Pancreas (tissue), 10 donors: ENCODE measurements at regions not wholly inside any gene's neighbourhood (a gene's known extent, or its start where the extent isn't known, plus 50 kb on each side); places are given as distances from the start of the nearest gene placed in this dataset.

Experiments
- ATAC-seq, 4 donors: fragments of 200-7000 bp; cut with Tn5 transposase; one replicate each; pipeline versions ENCODE4 v1.8.0 to v1.9.1; 2020; ENCODE audit warnings: mild to moderate bottlenecking in 4 of 4, moderate library complexity in 4 of 4
- DNase-seq, 6 donors: peaks; one replicate each; pipeline ENCODE4 v3.0.0-alpha.2; 2020
- FAIRE-seq: peaks from 2 replicates; lab custom pipeline; 2012; peaks lifted over from hg19 to GRCh38; lab: Jason Lieb, UNC
- H3K27ac ChIP-seq, 4 donors: fragments of 200-600 bp; sonication (generic); 1 replicate in 3 of 4; 2 replicates in 1 of 4; pipeline versions ENCODE4 v1.5.0 to v1.8.0; 2020
- H3K27me3 ChIP-seq, 4 donors: fragments of 200-600 bp; one replicate each; pipeline ENCODE4 v1.8.0; 2021
- H3K36me3 ChIP-seq, 3 donors: fragments of 200-600 bp; sonication (generic) in 1 of 3; one replicate each; pipeline versions ENCODE4 v1.5.0 to v1.8.0; 2020 to 2021
- H3K4me1 ChIP-seq, 3 donors: fragments of 200-600 bp; one replicate each; pipeline ENCODE4 v1.8.0; 2021
- H3K4me3 ChIP-seq, 4 donors: fragments of 200-600 bp; sonication (generic) in 2 of 4; one replicate each; pipeline versions ENCODE4 v1.5.0 to v1.8.0; 2020 to 2021
- H3K9me3 ChIP-seq, 4 donors: fragments of 200-600 bp; one replicate each; pipeline ENCODE4 v1.8.0; 2021
- CTCF ChIP-seq, 4 donors: fragments of 200-600 bp; sonication (generic) in 3 of 4; IDR thresholded peaks; one replicate each; pipeline versions ENCODE4 v1.5.0 to v1.8.0; 2021; ENCODE audit warnings: antibody characterized with exemption in 4 of 4
- WGBS, 2 donors: extraction: QIAGEN DNeasy Blood & Tissue Kit; methylation state at CpG; one replicate each; pipeline ENCODE4 v1.1.7; 2013; 5-methylcytosine and 5-hydroxymethylcytosine counted together
- intact Hi-C, 3 donors: fragments of 100-400 bp; cut with DNase I; formaldehyde crosslinking; loops; one replicate each; pipeline versions ENCODE4 v1.11.1 to v1.14.2; 2022
- donor health status: healthy with polysubstance abuse.
- donor health status: DM: no; HTN: no; CAD: no; lungs with moderate emphysema.
- donor health status: DM: no; HTN: no; CAD: no.
- donor health status: control.
- donor health status: control.
- donor health status: Bipolar disorder and iron deficiency.
- donor health status: DM: yes; HTN: yes; CAD: no.
- donor health status: DM: no; HTN: no; CAD: no.
- donor health status: DM: no; HTN: no; CAD: no.
- donor health status: DM: yes; HTN: yes; CAD: no.

- FAIRE-seq (no peak), DNase-seq (no peak), ATAC-seq (no peak)
- H3K27me3 ChIP-seq, result no peaks in the 10 kb centered on the region
- no peak for TF ChIP-seq CTCF (IDR thresholded peaks at IDR 0.05)
- H3K27ac ChIP-seq, result no peak overlapping the region
- no peaks in the 10 kb centered on the region for H3K4me1 ChIP-seq
- intact Hi-C loops, result no loop called here
- H3K9me3 ChIP-seq, result no peaks in the 10 kb centered on the region
- H3K4me3 ChIP-seq, result no peak overlapping the region
- WGBS, 2 donors, result 73 to 83% methylated on average over 1 of the region's 1 CpG
- H3K36me3 ChIP-seq, result no peaks in the 10 kb centered on the region
Measured at GRCh38 chr6:51464956-51465355, 622.5 kb downstream of the PKHD1 start.

GRCh38 chr6:51466427-51466826 is 621.0 kb downstream of the PKHD1 start:
- Histone ChIP-seq H3K27ac (no peak overlapping the region), H3K27me3 (no peaks in the 10 kb centered on the region), H3K36me3 (no peaks in the 10 kb centered on the region), H3K4me1 (no peaks in the 10 kb centered on the region), H3K9me3 (no peaks in the 10 kb centered on the region), H3K4me3 (no peak overlapping the region)
- DNase-seq, result no peak
- intact Hi-C loops, result no loop called here
- TF ChIP-seq CTCF (IDR thresholded peaks at IDR 0.05), result no peak
- no peak for ATAC-seq
- 63 to 68% methylated on average over 9 of the region's 9 CpGs for WGBS, 2 donors
- FAIRE-seq, result no peak

GRCh38 chr6:51467231-51467952 is 620.0 kb downstream of the PKHD1 start:
- ATAC-seq, result no peak

DNA sequence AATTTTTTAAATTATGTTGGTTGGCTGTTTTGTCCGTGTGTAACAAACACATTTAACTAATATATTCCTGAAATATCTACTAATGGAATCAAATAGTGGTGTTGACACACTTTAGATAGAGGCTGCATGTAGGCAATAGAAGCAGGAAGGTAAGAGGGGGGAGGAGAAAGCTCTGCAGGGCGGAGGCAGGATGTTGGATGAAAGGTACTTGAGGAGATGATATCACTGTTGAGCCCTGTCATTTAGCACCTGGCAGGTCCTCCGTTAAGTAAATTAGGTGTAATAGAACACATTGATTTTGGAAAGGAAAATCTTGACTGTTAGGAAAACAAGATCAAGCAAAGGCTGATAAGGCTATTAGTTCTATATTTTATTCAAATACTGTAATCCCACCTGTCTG is 618.7 kb downstream of the PKHD1 start:
- no peak for TF ChIP-seq CTCF (IDR thresholded peaks at IDR 0.05)
- no peaks in the 10 kb centered on the region for H3K4me1 ChIP-seq
- intact Hi-C loops, result no loop called here
- H3K9me3 ChIP-seq, result no peaks in the 10 kb centered on the region
- no peaks in the 10 kb centered on the region for H3K27me3 ChIP-seq
- no peak for DNase-seq
- no peaks in the 10 kb centered on the region for H3K36me3 ChIP-seq
- 33 to 45% methylated on average over 3 of the region's 3 CpGs for WGBS, 2 donors
- H3K27ac ChIP-seq, result no peak overlapping the region
- FAIRE-seq, result no peak
- H3K4me3 ChIP-seq, result no peak overlapping the region
- ATAC-seq, result no peak

More at GRCh38 chr6:51467231-51467952, 620.0 kb downstream of the PKHD1 start:
- no peak for FAIRE-seq
- H3K4me1 ChIP-seq, result no peaks in the 10 kb centered on the region
- WGBS, 2 donors, result 26 to 29% methylated on average over 6 of the region's 6 CpGs
- intact Hi-C loops, result no loop called here
- no peaks in the 10 kb centered on the region for H3K36me3 ChIP-seq
- H3K9me3 ChIP-seq, result no peaks in the 10 kb centered on the region
- H3K27me3 ChIP-seq, result no peaks in the 10 kb centered on the region
- TF ChIP-seq CTCF (IDR thresholded peaks at IDR 0.05), result no peak
- no peak overlapping the region for H3K27ac ChIP-seq
- H3K4me3 ChIP-seq, result no peak overlapping the region
- no peak for DNase-seq

GRCh38 chr6:51472745-51473487 is 614.5 kb downstream of the PKHD1 start:
- WGBS, 2 donors, result 74 to 81% methylated on average over 5 of the region's 5 CpGs
- no peak for TF ChIP-seq CTCF (IDR thresholded peaks at IDR 0.05)
- H3K4me1 ChIP-seq, result no peaks in the 10 kb centered on the region
- ATAC-seq (no peak), FAIRE-seq (no peak), DNase-seq (no peak)
- intact Hi-C loops, result no loop called here
- H3K27me3 ChIP-seq, result no peaks in the 10 kb centered on the region
- H3K36me3 ChIP-seq, result no peaks in the 10 kb centered on the region
- H3K4me3 ChIP-seq, result no peak overlapping the region
- no peak overlapping the region for H3K27ac ChIP-seq
- no peaks in the 10 kb centered on the region for H3K9me3 ChIP-seq
